ENCODE measurements at regions not wholly inside any gene's neighbourhood (a gene's known extent, or its start where the extent isn't known, plus 50 kb on each side); places are given as distances from the start of the nearest gene placed in this dataset.

GRCh38 chr6:14216946-14217684 is 99.5 kb downstream of the CD83 start:
- TF ChIP-seq CTCF (IDR thresholded peaks at IDR 0.05; ENCODE audit: low read length) (no peak), EZH2phosphoT487 (IDR thresholded peaks at IDR 0.05; ENCODE audit: low read length) (no peak), EZH2 (optimal IDR thresholded peaks at IDR 0.05; ENCODE audit: low read depth, low read length) (no peak)

Data from MM.1S (cell line).